Caco-2 (cell line): ENCODE measurements at regions not wholly inside any gene's neighbourhood (a gene's known extent, or its start where the extent isn't known, plus 50 kb on each side); places are given as distances from the start of the nearest gene placed in this dataset.

Experiments used
- BruUV-seq: library from RNA; stranded (reverse); fragments of 400-500 nt; replicated peaks from 2 replicates; lab custom pipeline; 2021; lab: Mats Ljungman, UMichigan
- CTCF ChIA-PET: fragments of 300-600 bp; sonication (Branson Sonifier 250); formaldehyde crosslinking; loops from one replicate; lab custom pipeline; 2022; ENCODE audit warnings: antibody characterized with exemption; lab: Charles Lee
- POLR2A ChIA-PET: fragments of 300-600 bp; sonication (Branson Sonifier 250); formaldehyde crosslinking; loops from one replicate; lab custom pipeline; 2022; ENCODE audit warnings: antibody characterized with exemption; lab: Charles Lee
- DNase-seq, 2 experiments: peaks; one replicate each; pipeline versions ENCODE4 v3.0.0 to v3.0.0-alpha.2; 2020 to 2022
- H3K27me3 ChIP-seq: replicated peaks from 2 replicates; pipeline ENCODE4 v1.6.0; 2011; ENCODE audit warnings: low read length; ENCODE audit not compliant: control insufficient read depth, insufficient read depth
- H3K36me3 ChIP-seq: 2 replicates; pipeline ENCODE4 v1.5.1; 2011; ENCODE audit warnings: low read length; ENCODE audit not compliant: control insufficient read depth, insufficient read depth
- H3K4me1 ChIP-seq: fragments of 250-450 bp; sonication (Bioruptor Pico); 2 replicates; pipeline ENCODE4 v1.5.1; 2020; ENCODE audit warnings: mild to moderate bottlenecking
- H3K4me3 ChIP-seq: 2 replicates; pipeline ENCODE4 v1.5.1; 2011; ENCODE audit warnings: low read depth, mild to moderate bottlenecking, control low read depth, low read length
- H3K9me3 ChIP-seq: fragments of 250-450 bp; sonication (Bioruptor Pico); 2 replicates; pipeline ENCODE4 v1.5.1; 2020; ENCODE audit warnings: mild to moderate bottlenecking, moderate library complexity
- H3K27ac Mint-ChIP-seq: one replicate; pipeline ENCODE4 v1.8.0; 2022; ENCODE audit warnings: mixed read lengths; ENCODE audit not compliant: unreplicated experiment
- H3K27me3 Mint-ChIP-seq: one replicate; pipeline ENCODE4 v1.8.0; 2022; ENCODE audit warnings: mixed read lengths; ENCODE audit not compliant: insufficient read depth, unreplicated experiment
- H3K36me3 Mint-ChIP-seq: one replicate; pipeline ENCODE4 v1.8.0; 2022; ENCODE audit warnings: mild to moderate bottlenecking, mixed read lengths; ENCODE audit not compliant: insufficient read depth, unreplicated experiment
- H3K4me1 Mint-ChIP-seq: one replicate; pipeline ENCODE4 v1.8.0; 2022; ENCODE audit warnings: low read depth, mixed read lengths; ENCODE audit not compliant: unreplicated experiment
- H3K4me3 Mint-ChIP-seq: one replicate; pipeline ENCODE4 v1.8.0; 2022; ENCODE audit warnings: mild to moderate bottlenecking, moderate library complexity, mixed read lengths; ENCODE audit not compliant: unreplicated experiment
- H3K9me3 Mint-ChIP-seq: one replicate; pipeline ENCODE4 v1.8.0; 2022; ENCODE audit warnings: mixed read lengths; ENCODE audit not compliant: unreplicated experiment
- intact Hi-C: fragments of 100-400 bp; cut with micrococcal nuclease; formaldehyde crosslinking; loops from one replicate; pipeline ENCODE4 v1.10.0; 2022; ENCODE audit not compliant: unreplicated experiment
- TF ChIP-seq, protein P1 (sequence below), 2 experiments: fragments of 200-600 bp in 1 of 2; IDR thresholded peaks; 1 replicate in 1 of 2; 2 replicates in 1 of 2; pipeline versions ENCODE4 v1.5.1 to v1.8.0; 2011 to 2022; ENCODE audit warnings: antibody characterized with exemption in 1 of 2, control low read depth in 1 of 2, inconsistent platforms in 1 of 2, low read depth in 1 of 2, low read length in 1 of 2, mild to moderate bottlenecking in 1 of 2, moderate library complexity in 1 of 2; ENCODE audit not compliant: insufficient read depth in 1 of 2, severe bottlenecking in 1 of 2, unreplicated experiment in 1 of 2

DNA sequence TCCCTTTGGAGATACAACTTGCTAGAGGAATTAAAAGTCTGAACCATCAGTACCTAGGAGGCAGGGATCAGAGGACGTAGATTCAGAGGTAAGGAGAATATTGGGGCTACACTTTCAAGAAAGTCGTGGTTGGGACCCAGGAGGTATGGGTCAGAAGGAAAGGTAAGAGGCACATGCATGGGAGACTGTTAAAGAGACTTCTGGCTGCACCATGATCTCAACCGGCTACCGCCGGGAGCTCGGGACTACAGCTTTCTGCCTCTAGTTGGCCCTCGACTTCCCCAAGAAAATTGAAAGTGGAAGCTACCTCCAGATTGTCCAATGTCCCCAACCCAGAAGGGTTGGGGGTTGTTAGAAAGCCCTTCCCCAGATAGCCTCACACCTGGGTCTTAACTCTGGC lies 355.7 kb upstream of the TMPRSS15 start:
- ChIA-PET CTCF (no interaction called here), POLR2A (no interaction called here)
- H3K27me3 ChIP-seq, result no peaks in the 10 kb centered on the region
- Mint-ChIP-seq H3K36me3 (no peaks in the 10 kb centered on the region), H3K9me3 (peaks cover 12% of the 10 kb centered on the region), H3K4me1 (no peaks in the 10 kb centered on the region), H3K4me3 (no peak overlapping the region), H3K27ac (no peak overlapping the region), H3K27me3 (no peaks in the 10 kb centered on the region)
- no peak for DNase-seq
- TF ChIP-seq, protein P1, sequence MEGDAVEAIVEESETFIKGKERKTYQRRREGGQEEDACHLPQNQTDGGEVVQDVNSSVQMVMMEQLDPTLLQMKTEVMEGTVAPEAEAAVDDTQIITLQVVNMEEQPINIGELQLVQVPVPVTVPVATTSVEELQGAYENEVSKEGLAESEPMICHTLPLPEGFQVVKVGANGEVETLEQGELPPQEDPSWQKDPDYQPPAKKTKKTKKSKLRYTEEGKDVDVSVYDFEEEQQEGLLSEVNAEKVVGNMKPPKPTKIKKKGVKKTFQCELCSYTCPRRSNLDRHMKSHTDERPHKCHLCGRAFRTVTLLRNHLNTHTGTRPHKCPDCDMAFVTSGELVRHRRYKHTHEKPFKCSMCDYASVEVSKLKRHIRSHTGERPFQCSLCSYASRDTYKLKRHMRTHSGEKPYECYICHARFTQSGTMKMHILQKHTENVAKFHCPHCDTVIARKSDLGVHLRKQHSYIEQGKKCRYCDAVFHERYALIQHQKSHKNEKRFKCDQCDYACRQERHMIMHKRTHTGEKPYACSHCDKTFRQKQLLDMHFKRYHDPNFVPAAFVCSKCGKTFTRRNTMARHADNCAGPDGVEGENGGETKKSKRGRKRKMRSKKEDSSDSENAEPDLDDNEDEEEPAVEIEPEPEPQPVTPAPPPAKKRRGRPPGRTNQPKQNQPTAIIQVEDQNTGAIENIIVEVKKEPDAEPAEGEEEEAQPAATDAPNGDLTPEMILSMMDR (IDR thresholded peaks at IDR 0.05; ENCODE audit: insufficient read depth in 1 of 2, low read depth in 1 of 2, low read length in 1 of 2, severe bottlenecking in 1 of 2, unreplicated experiment in 1 of 2), result no peak
- intact Hi-C loops, result no loop called here
- no peaks in the 10 kb centered on the region for H3K4me1 ChIP-seq
- H3K4me3 ChIP-seq, result no peak overlapping the region
- no peaks in the 10 kb centered on the region for H3K9me3 ChIP-seq
- no peaks in the 10 kb centered on the region for H3K36me3 ChIP-seq
- BruUV-seq, result no TSS peak

DNA sequence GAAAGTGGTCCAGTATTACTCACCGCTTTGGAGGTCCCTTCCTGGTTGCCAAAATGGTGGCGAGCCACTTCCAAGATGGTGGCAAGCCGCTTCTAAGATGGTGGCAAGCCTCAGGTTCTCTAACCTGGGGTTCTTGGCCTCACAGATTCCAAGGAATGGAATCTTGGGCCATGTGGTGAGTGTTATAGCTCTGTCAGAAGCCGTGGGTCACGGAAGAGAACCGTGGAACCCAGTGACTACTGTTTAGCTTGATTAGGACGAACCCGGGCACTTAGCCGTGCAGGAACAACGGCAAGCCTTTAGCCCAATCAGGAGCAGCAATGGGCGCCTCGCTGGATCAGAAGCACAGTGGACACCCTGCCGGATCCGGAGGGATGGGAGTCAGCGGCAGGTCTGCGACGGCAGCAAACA lies 356.2 kb upstream of the TMPRSS15 start:
- H3K4me1 Mint-ChIP-seq, result no peaks in the 10 kb centered on the region
- no peak for DNase-seq
- H3K9me3 Mint-ChIP-seq, result peaks cover 12% of the 10 kb centered on the region
- no TSS peak for BruUV-seq
- TF ChIP-seq, protein P1 (IDR thresholded peaks at IDR 0.05; ENCODE audit: insufficient read depth in 1 of 2, low read depth in 1 of 2, low read length in 1 of 2, severe bottlenecking in 1 of 2, unreplicated experiment in 1 of 2), result no peak
- H3K27me3 Mint-ChIP-seq, result no peaks in the 10 kb centered on the region
- H3K4me1 ChIP-seq, result no peaks in the 10 kb centered on the region
- intact Hi-C loops, result no loop called here
- no peaks in the 10 kb centered on the region for H3K36me3 ChIP-seq
- POLR2A ChIA-PET, result no interaction called here
- no peak overlapping the region for H3K4me3 ChIP-seq
- H3K4me3 Mint-ChIP-seq, result no peak overlapping the region
- no peaks in the 10 kb centered on the region for H3K9me3 ChIP-seq
- H3K27me3 ChIP-seq, result no peaks in the 10 kb centered on the region
- CTCF ChIA-PET, result no interaction called here
- no peak overlapping the region for H3K27ac Mint-ChIP-seq
- H3K36me3 Mint-ChIP-seq, result no peaks in the 10 kb centered on the region

DNA sequence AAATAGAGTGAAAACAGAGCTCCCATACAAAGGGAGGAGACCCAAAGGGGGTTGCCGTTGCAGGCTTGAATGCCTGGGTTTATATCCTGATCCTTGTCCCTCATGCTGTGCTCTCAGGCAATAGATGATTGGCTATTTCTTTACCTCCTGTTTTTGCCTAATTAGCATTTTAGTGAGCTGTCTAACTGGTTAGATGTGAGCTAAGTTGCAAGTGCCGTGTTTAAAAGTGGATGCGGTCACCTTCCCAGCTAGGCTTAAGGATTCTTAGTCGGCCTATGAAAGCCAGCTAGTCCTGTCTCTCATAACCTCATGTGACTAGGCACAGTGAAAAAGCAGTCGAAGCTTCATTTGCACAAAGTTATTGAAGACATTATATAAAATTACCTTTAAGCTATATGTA lies 356.7 kb upstream of the TMPRSS15 start:
- TF ChIP-seq, protein P1 (IDR thresholded peaks at IDR 0.05; ENCODE audit: insufficient read depth in 1 of 2, low read depth in 1 of 2, low read length in 1 of 2, severe bottlenecking in 1 of 2, unreplicated experiment in 1 of 2), result no peak
- Mint-ChIP-seq H3K27me3 (no peaks in the 10 kb centered on the region), H3K4me3 (no peak overlapping the region), H3K9me3 (peaks cover 12% of the 10 kb centered on the region), H3K36me3 (no peaks in the 10 kb centered on the region), H3K4me1 (no peaks in the 10 kb centered on the region), H3K27ac (no peak overlapping the region)
- no peaks in the 10 kb centered on the region for H3K27me3 ChIP-seq
- no peaks in the 10 kb centered on the region for H3K9me3 ChIP-seq
- no peak overlapping the region for H3K4me3 ChIP-seq
- no TSS peak for BruUV-seq
- POLR2A ChIA-PET, result no interaction called here
- CTCF ChIA-PET, result no interaction called here
- intact Hi-C loops, result no loop called here
- DNase-seq, result no peak
- H3K4me1 ChIP-seq, result no peaks in the 10 kb centered on the region
- no peaks in the 10 kb centered on the region for H3K36me3 ChIP-seq
